ENCODE measurements at regions not wholly inside any gene's neighbourhood (a gene's known extent, or its start where the extent isn't known, plus 50 kb on each side); places are given as distances from the start of the nearest gene placed in this dataset.
A peak's percentile ranks its signal among the peaks of the same experiment; 100 is the strongest.
"Not testable (repeated sequence)": the region's sequence is repeated elsewhere in the genome, so short reads cannot be mapped to it uniquely, and the experiment has no call there.

- Histone ChIP-seq H3K36me3 (ENCODE audit: control insufficient read depth, insufficient read depth, low read length) (no peaks in the 10 kb centered on the region), H3K27me3 (ENCODE audit: control insufficient read depth, insufficient read depth, low read length) (peaks cover 7% of the 10 kb centered on the region), H3K4me3 (ENCODE audit: low read depth, low read length) (no peak overlapping the region)
- DNase-seq (ENCODE audit: low read depth) (no peak), FAIRE-seq (no peak)
- no peak for TF ChIP-seq CTCF (IDR thresholded peaks at IDR 0.05; ENCODE audit: insufficient read depth, low read length, severe bottlenecking)
Observed at GRCh38 chr14:103191844-103192243, 68.6 kb downstream of the TNFAIP2 start.

- no peak for DNase-seq (ENCODE audit: low read depth)
- no peak for TF ChIP-seq CTCF (IDR thresholded peaks at IDR 0.05; ENCODE audit: insufficient read depth, low read length, severe bottlenecking)
- no peak overlapping the region for H3K4me3 ChIP-seq (ENCODE audit: low read depth, low read length)
- H3K36me3 ChIP-seq (ENCODE audit: control insufficient read depth, insufficient read depth, low read length), result no peaks in the 10 kb centered on the region
- FAIRE-seq, result no peak
- H3K27me3 ChIP-seq (ENCODE audit: control insufficient read depth, insufficient read depth, low read length), result peaks cover 7% of the 10 kb centered on the region
Observed at GRCh38 chr14:103192246-103192840, 69.1 kb downstream of the TNFAIP2 start.

GRCh38 chr14:103192861-103193260 is 69.6 kb downstream of the TNFAIP2 start:
- not testable (repeated sequence) for H3K27me3 ChIP-seq (ENCODE audit: control insufficient read depth, insufficient read depth, low read length); FAIRE-seq; H3K36me3 ChIP-seq (ENCODE audit: control insufficient read depth, insufficient read depth, low read length); H3K4me3 ChIP-seq (ENCODE audit: low read depth, low read length); DNase-seq (ENCODE audit: low read depth)

GRCh38 chr14:103193491-103193890 is 70.2 kb downstream of the TNFAIP2 start:
- DNase-seq (ENCODE audit: low read depth); FAIRE-seq; H3K27me3 ChIP-seq (ENCODE audit: control insufficient read depth, insufficient read depth, low read length): not testable (repeated sequence)

GRCh38 chr14:103194256-103195045 is 71.2 kb downstream of the TNFAIP2 start:
- FAIRE-seq, result no peak
- no peak for TF ChIP-seq CTCF (IDR thresholded peaks at IDR 0.05; ENCODE audit: insufficient read depth, low read length, severe bottlenecking)
- H3K36me3 ChIP-seq (ENCODE audit: control insufficient read depth, insufficient read depth, low read length), result no peaks in the 10 kb centered on the region
- H3K27me3 ChIP-seq (ENCODE audit: control insufficient read depth, insufficient read depth, low read length), result peaks cover 2% of the 10 kb centered on the region
- peak; percentile 74 for DNase-seq (ENCODE audit: low read depth)
- H3K4me3 ChIP-seq (ENCODE audit: low read depth, low read length), result no peak overlapping the region

More at GRCh38 chr14:103193491-103193890, 70.2 kb downstream of the TNFAIP2 start:
- H3K36me3 ChIP-seq (ENCODE audit: control insufficient read depth, insufficient read depth, low read length); H3K4me3 ChIP-seq (ENCODE audit: low read depth, low read length): not testable (repeated sequence)

GRCh38 chr14:103195828-103196615 is 72.8 kb downstream of the TNFAIP2 start:
- Histone ChIP-seq H3K36me3 (ENCODE audit: control insufficient read depth, insufficient read depth, low read length) (no peaks in the 10 kb centered on the region), H3K4me3 (ENCODE audit: low read depth, low read length) (no peak overlapping the region), H3K27me3 (ENCODE audit: control insufficient read depth, insufficient read depth, low read length) (no peaks in the 10 kb centered on the region)
- FAIRE-seq (no peak), DNase-seq (ENCODE audit: low read depth) (no peak)
- TF ChIP-seq CTCF (IDR thresholded peaks at IDR 0.05; ENCODE audit: insufficient read depth, low read length, severe bottlenecking), result no peak
